ENCODE measurements at regions not wholly inside any gene's neighbourhood (a gene's known extent, or its start where the extent isn't known, plus 50 kb on each side); places are given as distances from the start of the nearest gene placed in this dataset.

DNA sequence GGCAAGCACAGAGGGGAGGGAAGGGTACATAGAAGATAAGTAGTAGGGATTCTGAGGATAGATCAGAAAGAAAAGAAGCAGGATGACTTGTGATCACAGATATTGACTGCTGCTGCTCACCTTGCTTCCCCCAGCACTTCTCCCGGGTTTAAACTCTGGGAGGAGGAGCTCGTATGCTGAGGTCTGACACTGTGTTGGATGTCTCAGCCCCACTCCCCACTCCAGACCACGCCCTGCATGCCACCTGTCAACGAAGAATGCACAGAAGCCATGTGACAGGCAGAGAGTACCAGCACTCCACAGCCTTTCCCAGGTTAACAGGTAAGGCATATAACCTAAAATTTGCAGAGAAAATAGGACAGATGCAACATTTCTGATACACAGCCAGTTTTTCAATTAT lies 388.9 kb downstream of the TNS3 start:
- no peak for TF ChIP-seq CREB1 (CRISPR knock-in tag; IDR thresholded peaks at IDR 0.05; ENCODE audit: low read depth)
- TF ChIP-seq, protein P1, sequence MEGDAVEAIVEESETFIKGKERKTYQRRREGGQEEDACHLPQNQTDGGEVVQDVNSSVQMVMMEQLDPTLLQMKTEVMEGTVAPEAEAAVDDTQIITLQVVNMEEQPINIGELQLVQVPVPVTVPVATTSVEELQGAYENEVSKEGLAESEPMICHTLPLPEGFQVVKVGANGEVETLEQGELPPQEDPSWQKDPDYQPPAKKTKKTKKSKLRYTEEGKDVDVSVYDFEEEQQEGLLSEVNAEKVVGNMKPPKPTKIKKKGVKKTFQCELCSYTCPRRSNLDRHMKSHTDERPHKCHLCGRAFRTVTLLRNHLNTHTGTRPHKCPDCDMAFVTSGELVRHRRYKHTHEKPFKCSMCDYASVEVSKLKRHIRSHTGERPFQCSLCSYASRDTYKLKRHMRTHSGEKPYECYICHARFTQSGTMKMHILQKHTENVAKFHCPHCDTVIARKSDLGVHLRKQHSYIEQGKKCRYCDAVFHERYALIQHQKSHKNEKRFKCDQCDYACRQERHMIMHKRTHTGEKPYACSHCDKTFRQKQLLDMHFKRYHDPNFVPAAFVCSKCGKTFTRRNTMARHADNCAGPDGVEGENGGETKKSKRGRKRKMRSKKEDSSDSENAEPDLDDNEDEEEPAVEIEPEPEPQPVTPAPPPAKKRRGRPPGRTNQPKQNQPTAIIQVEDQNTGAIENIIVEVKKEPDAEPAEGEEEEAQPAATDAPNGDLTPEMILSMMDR (conservative IDR thresholded peaks at IDR 0.05; ENCODE audit: low read depth in 2 of 2), result no peak
- TF ChIP-seq ZNF462 (CRISPR knock-in tag; IDR thresholded peaks at IDR 0.05), result no peak
- TF ChIP-seq EZH2 (IDR thresholded peaks at IDR 0.05; ENCODE audit: low read depth, unreplicated experiment), result no peak
- TF ChIP-seq, protein P2, sequence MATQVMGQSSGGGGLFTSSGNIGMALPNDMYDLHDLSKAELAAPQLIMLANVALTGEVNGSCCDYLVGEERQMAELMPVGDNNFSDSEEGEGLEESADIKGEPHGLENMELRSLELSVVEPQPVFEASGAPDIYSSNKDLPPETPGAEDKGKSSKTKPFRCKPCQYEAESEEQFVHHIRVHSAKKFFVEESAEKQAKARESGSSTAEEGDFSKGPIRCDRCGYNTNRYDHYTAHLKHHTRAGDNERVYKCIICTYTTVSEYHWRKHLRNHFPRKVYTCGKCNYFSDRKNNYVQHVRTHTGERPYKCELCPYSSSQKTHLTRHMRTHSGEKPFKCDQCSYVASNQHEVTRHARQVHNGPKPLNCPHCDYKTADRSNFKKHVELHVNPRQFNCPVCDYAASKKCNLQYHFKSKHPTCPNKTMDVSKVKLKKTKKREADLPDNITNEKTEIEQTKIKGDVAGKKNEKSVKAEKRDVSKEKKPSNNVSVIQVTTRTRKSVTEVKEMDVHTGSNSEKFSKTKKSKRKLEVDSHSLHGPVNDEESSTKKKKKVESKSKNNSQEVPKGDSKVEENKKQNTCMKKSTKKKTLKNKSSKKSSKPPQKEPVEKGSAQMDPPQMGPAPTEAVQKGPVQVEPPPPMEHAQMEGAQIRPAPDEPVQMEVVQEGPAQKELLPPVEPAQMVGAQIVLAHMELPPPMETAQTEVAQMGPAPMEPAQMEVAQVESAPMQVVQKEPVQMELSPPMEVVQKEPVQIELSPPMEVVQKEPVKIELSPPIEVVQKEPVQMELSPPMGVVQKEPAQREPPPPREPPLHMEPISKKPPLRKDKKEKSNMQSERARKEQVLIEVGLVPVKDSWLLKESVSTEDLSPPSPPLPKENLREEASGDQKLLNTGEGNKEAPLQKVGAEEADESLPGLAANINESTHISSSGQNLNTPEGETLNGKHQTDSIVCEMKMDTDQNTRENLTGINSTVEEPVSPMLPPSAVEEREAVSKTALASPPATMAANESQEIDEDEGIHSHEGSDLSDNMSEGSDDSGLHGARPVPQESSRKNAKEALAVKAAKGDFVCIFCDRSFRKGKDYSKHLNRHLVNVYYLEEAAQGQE (IDR thresholded peaks at IDR 0.05; ENCODE audit: unreplicated experiment), result no peak
- TF ChIP-seq POLR2AphosphoS5 (IDR thresholded peaks at IDR 0.05; ENCODE audit: low read depth), result no peak
- TF ChIP-seq ZNF331 (CRISPR knock-in tag; IDR thresholded peaks at IDR 0.05; ENCODE audit: low read depth), result no peak
- no peak for TF ChIP-seq EZH2phosphoT487 (IDR thresholded peaks at IDR 0.05; ENCODE audit: unreplicated experiment)
- TF ChIP-seq ZNF114 (CRISPR knock-in tag; IDR thresholded peaks at IDR 0.05), result no peak
- no peak for TF ChIP-seq NANOG (IDR thresholded peaks at IDR 0.05; ENCODE audit: borderline replicate concordance)
- TF ChIP-seq, protein P3, sequence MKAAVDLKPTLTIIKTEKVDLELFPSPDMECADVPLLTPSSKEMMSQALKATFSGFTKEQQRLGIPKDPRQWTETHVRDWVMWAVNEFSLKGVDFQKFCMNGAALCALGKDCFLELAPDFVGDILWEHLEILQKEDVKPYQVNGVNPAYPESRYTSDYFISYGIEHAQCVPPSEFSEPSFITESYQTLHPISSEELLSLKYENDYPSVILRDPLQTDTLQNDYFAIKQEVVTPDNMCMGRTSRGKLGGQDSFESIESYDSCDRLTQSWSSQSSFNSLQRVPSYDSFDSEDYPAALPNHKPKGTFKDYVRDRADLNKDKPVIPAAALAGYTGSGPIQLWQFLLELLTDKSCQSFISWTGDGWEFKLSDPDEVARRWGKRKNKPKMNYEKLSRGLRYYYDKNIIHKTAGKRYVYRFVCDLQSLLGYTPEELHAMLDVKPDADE (IDR thresholded peaks at IDR 0.05), result no peak
- TF ChIP-seq JUNB (IDR thresholded peaks at IDR 0.05; ENCODE audit: unreplicated experiment), result no peak
